ENCODE measurements at regions not wholly inside any gene's neighbourhood (a gene's known extent, or its start where the extent isn't known, plus 50 kb on each side); places are given as distances from the start of the nearest gene placed in this dataset.
"Not testable (repeated sequence)": the region's sequence is repeated elsewhere in the genome, so short reads cannot be mapped to it uniquely, and the experiment has no call there.

DNA sequence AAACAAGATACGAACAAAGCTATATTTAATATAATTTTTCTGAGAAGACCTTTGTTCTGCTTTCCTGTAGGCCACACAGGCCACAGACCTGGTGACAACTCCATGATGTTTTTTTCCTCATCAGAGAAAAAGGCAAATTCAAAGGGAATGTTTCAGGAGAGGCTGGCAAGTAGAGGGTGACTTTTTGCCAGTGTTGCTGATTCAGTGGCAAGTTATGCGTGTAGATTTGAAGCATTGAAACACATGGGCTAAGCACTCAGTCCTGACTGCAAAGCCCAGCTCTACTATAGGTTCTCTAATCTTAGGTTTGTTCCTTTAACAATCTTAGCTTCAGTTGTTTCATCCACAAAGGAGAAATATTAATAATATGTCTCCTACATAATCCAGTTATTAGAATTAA, 499.8 kb downstream of the SUCLG1 start:
- DNase-seq: no peak

DNA sequence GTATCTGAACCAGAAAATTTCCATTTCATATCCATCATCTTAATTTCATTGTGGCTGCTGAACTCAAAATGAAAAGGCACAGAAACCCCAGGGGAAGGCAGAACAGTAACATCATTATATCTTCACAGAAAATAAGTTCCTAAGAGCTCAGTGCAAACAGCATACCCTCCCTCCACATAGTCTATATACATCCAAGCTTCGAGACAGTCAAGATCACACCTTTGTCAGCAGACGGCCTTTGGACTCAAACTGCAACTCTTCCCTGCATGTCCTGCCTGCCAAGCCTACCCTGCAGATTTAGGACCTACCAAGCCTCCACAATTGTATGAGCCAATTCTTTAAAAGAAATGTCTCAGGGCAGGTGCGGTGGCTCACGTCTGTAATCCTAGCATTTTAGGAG, 502.1 kb downstream of the SUCLG1 start:
- DNase-seq: no peak

DNA sequence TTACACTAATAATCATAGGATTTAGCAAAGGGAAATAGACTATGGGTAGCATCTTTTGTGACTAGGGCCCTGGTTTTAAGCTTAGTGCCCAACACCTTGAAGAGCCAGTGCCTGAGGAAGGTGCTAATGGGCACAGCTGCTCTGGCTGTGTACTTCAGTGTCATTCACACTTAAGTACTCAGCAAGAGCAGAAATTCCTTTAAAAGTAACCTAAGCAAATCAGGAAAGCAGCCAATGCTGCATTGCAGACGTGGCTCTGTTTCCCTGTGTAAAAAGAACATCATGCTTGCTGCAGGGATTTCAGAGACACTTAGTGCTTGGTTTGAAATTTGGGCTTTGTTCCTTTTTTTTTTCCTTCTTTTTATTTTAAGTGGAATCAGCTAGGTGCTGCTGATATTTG, 505.4 kb downstream of the SUCLG1 start:
- no peak for DNase-seq

- no peak for DNase-seq
Measured at GRCh38 chr2:83951378-83951947, 507.6 kb downstream of the SUCLG1 start.

DNA sequence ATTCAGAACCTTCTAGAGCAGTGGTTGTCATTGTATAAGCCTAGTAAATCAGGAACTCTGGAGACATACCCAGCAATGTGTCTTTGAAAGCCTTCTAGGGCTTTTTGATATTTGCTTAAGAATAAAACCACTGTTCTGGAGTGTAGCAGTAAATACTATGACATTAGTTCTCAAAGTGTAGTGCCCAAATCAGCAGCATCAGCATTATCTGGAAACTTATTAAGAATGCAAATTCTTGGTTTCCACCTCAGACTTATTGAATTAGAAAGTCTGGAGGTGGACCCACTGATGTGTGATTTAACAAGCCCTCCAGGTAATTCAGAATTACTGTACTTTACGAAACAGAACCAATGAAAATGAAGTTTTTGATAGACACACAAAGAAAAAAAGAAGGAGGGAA, 509.7 kb downstream of the SUCLG1 start:
- DNase-seq: no peak

DNA sequence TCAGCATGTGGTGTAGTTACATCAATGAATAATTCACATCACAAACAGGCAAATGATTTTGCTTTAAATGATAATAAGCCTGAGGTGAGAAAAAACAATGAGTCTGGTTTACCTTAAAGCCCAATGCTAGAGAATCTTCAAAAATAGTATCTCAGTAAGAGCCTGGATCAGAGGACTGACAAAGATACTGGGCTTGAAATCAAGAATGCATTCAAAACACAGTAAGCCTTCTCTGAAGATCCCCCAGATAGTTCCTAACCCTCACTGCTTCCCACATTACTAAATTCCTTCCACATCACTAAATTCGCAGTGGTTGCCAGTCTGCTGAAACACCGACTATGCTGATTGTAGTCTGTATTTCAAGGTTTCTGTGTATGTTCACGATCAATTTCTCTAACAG, 514.9 kb downstream of the SUCLG1 start:
- peak; percentile 28 for DNase-seq

- no peak for DNase-seq
Measured at GRCh38 chr2:83943265-83943664, 515.8 kb downstream of the SUCLG1 start.

- no peak for DNase-seq
Measured at GRCh38 chr2:83941886-83942285, 517.2 kb downstream of the SUCLG1 start.

DNA sequence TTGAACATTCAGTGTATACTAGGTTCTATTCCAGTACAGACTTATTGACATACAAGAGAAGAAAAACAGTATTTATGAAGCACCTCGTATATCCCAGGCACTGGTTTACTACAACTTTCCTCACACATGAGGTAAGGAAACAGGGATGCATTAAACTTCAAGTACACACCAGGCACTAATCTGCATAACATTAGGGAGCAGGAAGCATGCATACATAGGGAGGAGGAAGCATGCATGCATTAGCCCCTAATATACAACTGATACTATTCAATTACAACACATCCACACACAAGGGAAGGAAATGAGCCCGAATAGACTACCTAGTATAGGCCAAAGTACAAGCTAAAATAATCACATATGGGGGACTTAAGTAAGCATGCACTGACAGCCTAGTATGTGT, 525.3 kb downstream of the SUCLG1 start:
- no peak for DNase-seq

DNA sequence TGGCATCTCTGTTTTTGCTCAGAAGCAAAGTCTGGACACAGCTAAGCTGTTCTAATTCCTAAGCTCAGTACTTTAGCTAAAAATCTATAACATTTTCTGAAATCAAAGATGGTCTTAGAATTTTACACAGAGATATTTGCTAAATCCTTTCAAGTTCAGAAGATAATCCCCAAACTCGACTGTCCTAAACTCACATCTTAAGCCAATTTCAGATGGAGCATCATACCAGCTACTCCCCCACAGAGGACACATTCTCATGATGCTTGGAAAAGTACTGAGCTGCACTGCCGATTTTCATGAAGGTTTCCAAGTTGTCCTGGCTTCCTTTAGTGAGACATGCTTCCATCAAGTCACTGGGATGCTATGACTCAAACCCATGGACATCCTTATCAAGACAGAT, 535.5 kb downstream of the SUCLG1 start:
- no peak for DNase-seq

- no peak for DNase-seq
Measured at GRCh38 chr2:83916559-83916958, 542.5 kb downstream of the SUCLG1 start.

- no peak for DNase-seq
Measured at GRCh38 chr2:83915381-83915780, 543.7 kb downstream of the SUCLG1 start.

GRCh38 chr2:83908750-83909149, 550.3 kb downstream of the SUCLG1 start:
- no peak for DNase-seq

DNA sequence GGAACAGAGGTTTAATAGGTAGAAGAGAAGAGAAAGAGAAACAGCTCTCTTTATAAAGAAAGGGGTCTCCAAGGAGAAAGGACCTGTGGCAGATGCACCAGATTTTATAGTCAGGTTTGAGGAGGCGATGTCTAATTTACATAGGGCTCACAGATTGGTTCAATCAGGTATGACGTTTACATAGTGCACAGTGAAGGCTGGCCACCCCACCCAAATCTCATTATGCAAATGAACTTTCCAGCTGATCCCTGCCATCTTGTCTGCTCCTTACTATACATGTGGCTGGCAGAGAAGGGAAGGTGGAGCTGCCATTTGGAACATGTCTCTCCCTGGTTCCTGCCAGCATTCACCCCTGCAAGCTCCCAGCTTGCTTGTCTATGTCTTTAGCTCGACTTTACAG, 557.8 kb downstream of the SUCLG1 start:
- no peak for DNase-seq

DNA sequence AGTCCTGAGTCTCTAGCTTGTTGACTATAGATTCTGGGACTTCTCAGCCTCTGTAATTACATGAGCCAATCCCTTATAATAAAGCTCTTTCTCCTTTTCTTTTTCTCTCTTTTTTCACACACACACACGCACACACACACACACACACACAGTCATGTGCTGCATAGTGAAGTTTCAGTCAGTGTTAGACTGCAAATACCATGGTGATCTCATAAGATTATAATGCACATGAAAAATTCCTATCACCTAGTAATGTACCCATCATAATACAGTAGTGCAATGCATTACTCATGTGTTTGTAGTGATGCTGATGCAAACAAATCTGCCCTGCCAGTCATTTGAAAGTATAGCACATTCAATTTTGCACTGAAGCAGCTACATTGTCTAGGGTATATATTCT, 558.2 kb downstream of the SUCLG1 start:
- DNase-seq: no peak

- no peak for DNase-seq
Measured at GRCh38 chr2:83899271-83899670, 559.8 kb downstream of the SUCLG1 start.

DNA sequence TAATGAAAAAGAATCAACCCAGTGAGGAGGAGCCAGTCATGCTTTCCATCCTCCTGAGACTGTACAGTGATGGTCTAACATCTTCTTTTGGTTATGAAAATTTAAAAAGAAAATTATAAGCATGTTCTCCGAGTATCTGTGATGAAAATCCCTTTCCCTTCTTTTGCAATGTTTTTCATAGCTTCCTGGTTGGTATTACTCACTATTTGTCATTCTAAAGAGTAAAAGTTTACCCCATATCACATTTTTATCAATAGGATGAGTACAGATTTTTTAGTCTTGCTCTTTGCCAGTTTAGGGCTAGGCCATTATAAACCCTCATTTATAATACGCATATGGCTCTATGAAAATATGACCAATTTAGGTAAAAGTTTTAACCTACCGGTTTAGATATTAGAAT, 564.1 kb downstream of the SUCLG1 start:
- DNase-seq: no peak

- no peak for DNase-seq
Measured at GRCh38 chr2:83887757-83888156, 571.3 kb downstream of the SUCLG1 start.

- no peak for DNase-seq
Measured at GRCh38 chr2:83879127-83879526, 580.0 kb downstream of the SUCLG1 start.

GRCh38 chr2:83877261-83877660, 581.8 kb downstream of the SUCLG1 start:
- DNase-seq: not testable (repeated sequence)

DNA sequence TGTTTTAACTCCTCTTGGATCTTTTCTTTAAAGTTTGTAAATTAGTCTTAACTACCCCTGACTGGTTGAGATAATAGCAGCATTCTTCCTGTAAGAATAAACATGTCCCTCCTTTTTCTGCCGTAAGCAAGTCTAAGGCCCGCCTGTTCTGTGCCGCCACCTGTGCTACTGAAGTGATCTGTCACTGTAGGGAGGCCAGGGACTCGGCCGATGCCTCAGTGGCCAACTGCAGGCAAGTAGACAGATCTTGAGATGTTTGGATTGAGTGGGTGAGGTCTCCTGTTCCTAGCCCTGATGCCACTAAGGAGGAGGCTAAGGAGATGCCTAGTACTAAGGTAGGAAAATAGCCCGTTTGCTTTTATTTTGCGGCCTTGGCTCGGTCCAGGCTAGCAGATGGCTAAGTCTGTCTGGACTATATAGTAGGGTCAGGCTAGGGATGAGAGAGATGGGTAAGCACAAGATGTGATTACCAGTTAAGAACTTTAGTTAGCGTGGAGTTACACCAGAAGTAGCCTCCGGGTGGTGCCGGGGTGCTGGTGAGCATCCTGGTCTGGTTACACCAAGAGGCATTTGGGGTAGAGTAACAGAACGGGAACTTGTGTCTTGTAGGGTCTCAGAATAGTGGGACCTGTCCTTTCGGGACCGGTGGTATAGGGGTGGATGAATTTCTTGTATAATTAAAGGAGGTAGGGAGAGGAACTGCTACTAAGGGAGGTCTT, 584.2 kb downstream of the SUCLG1 start:
- DNase-seq: no peak

DNA sequence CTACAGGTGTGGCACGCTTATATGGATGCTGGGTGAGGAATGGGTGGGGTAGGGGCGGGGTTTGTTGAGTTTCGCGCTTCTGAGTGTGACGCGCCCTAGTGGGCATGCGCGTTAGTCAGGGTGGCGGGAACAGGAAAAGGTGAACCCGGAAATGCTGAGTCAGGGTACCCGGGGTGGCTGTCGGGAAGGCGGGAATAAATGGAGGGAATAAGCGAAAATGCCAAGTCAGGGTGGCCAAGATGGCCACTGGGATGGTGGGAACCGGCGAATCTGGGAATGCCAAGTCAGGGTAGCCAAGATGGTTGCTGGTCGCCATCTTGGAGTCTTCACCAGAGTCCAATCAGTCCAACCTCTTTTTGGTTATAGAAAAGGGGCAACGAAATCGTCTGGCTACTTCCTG, 585.0 kb downstream of the SUCLG1 start:
- no peak for DNase-seq

GRCh38 chr2:83873110-83873509, 586.0 kb downstream of the SUCLG1 start:
- DNase-seq: no peak

- no peak for DNase-seq
Measured at GRCh38 chr2:83866211-83866610, 592.9 kb downstream of the SUCLG1 start.

DNA sequence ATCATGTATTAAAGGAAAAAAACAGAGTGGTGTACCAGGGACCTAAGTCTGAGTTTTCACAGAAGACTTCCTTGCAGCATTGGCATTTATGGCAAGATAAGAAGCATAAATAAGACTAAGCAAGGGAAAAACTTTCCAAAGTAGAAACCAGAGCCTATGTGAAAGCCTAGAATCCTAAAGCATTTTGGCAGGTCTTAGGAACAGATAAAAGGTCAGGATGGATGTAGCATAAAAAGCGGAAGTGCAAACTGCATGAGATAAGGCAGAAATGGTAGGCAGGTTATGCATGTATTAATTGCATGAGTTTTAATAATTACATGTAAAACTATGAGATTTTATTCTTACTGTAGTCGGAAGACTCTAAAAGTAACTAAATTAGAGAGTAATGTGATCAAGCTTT, 596.5 kb downstream of the SUCLG1 start:
- DNase-seq: no peak
